ENCODE measurements at regions not wholly inside any gene's neighbourhood (a gene's known extent, or its start where the extent isn't known, plus 50 kb on each side); places are given as distances from the start of the nearest gene placed in this dataset.

DNA sequence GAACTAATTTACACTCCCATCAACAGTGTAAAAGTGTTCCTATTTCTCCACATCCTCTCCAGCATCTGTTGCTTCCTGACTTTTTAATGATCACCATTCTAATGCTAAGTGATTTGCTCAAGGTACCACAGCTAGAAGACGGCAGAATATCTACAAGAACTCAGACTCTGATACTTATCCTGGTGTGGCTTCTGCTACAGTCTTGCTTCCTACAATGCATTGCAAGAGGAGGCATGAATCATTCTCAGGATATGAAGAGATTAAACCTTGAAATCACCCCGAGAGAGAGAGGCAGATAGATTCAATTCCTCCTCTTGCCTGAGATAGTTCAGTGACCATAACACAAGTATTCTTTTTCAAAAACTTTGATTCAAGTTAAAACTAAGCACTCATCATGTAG is 306.4 kb downstream of the TBC1D4 start:
- TF ChIP-seq POLR2AphosphoS5 (IDR thresholded peaks at IDR 0.05): no peak
- TF ChIP-seq, protein P1, sequence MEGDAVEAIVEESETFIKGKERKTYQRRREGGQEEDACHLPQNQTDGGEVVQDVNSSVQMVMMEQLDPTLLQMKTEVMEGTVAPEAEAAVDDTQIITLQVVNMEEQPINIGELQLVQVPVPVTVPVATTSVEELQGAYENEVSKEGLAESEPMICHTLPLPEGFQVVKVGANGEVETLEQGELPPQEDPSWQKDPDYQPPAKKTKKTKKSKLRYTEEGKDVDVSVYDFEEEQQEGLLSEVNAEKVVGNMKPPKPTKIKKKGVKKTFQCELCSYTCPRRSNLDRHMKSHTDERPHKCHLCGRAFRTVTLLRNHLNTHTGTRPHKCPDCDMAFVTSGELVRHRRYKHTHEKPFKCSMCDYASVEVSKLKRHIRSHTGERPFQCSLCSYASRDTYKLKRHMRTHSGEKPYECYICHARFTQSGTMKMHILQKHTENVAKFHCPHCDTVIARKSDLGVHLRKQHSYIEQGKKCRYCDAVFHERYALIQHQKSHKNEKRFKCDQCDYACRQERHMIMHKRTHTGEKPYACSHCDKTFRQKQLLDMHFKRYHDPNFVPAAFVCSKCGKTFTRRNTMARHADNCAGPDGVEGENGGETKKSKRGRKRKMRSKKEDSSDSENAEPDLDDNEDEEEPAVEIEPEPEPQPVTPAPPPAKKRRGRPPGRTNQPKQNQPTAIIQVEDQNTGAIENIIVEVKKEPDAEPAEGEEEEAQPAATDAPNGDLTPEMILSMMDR (IDR thresholded peaks at IDR 0.05 in 8 of 11, conservative IDR thresholded peaks at IDR 0.05 in 3 of 11): no peak
- TF ChIP-seq POLR2A (IDR thresholded peaks at IDR 0.05): no peak

Measured in spleen (tissue), 7 donors.